Left cardiac atrium (tissue), 4 donors: ENCODE measurements at regions not wholly inside any gene's neighbourhood (a gene's known extent, or its start where the extent isn't known, plus 50 kb on each side); places are given as distances from the start of the nearest gene placed in this dataset.

Experiments used
- ATAC-seq, 2 donors: fragments of 200-7000 bp; cut with Tn5 transposase; one replicate each; pipeline ENCODE4 v1.9.1; 2020; ENCODE audit warnings: mild to moderate bottlenecking in 2 of 2, moderate library complexity in 2 of 2
- DNase-seq: peaks from one replicate; pipeline ENCODE4 v3.0.0-alpha.2; 2020
- intact Hi-C, 2 donors: fragments of 100-400 bp; cut with DNase I; formaldehyde crosslinking; loops; one replicate each; pipeline versions ENCODE4 v1.14.1 to v1.15.1; 2022 to 2023
- donor health status: DM: no; HTN: yes; CAD: no.
- donor health status: DM: no; HTN: yes; CAD: no; lungs with severe emphysema.
- donor health status: DM: yes; HTN: yes; CAD: no.
- donor health status: Dilated cardiomyopathy.

DNA sequence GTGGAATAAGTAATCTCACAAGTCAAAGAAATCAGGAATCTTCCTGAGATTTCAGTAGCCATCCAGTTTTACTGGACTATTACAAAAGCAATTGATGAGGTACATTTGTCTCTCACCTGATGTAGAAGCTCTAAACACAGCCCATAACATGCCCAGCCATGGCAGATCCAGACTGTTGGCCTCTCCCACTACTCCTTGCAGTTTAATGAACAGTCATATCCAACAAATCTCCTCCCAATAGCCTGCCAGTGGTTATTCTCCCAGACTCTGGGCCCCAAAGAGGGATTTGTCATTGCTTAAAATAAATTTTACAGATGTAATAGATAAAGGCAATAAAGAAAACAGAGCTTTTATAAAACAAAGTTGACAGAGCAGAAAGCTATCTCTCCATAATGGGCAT lies 80.8 kb downstream of the ZNF608 start:
- ATAC-seq, result no peak
- intact Hi-C loops, result no loop called here

DNA sequence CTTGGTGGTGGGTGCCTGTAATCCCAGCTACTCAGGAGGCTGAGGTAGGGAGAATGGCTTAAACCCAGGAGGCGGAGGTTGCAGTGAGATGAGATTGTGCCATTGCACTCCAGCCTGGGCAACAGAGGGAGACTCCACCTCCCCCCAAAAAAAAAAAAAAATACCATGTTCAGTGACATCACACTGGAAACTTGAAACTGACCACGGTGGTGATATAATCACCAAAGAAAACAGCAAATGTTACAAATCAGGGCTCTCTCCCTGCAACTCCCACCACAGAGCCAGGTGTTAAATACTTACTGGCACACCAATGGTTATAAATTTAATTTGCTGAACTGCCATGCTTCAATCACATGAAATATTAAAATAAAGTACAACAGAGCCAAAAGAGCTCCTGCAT lies 81.4 kb downstream of the ZNF608 start:
- DNase-seq (no peak), ATAC-seq (no peak)
- intact Hi-C loops, result no loop called here

More for the DNA sequence above, 80.8 kb downstream of the ZNF608 start:
- DNase-seq, result no peak

DNA sequence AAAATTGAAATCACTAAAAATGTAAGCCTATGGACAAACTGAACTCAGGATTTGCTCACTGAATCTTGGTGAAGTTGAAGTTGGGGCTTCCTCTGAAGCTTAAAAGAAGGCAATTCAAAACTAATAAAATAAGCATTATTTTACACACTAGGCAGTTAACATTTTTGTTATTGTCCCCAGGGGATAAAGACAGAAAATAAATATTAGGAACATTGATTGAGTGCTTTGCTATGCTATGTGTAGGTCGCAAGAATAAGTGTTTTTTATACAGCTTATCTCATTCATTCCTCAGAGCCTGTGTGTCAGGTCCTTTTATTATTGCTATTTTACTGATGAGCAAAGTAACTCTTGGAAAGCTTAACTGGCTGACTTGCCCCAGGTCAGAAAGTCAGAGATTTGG lies 82.2 kb downstream of the ZNF608 start:
- DNase-seq (no peak), ATAC-seq (no peak)
- intact Hi-C loops, result no loop called here

DNA sequence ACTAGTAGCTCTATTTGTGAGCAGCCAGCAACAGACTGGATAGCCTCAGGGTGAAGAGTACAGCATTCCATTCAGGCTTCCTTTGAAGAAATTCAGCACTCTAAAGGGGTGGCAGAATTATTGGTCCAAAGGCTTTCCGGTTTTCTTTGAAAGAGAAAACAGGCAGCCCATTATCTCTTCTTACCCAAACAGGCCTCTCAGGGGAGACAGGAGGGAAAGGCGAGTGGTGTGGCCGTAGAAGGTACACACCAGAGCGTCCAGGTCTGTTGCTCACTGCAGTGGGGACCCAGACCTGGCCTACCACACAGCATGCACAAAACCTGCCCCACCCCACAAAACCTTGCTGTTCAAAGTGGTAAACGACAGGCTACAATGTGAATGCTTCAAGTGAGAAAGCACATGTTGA lies 83.3 kb downstream of the ZNF608 start:
- intact Hi-C loops, result no loop called here
- DNase-seq (no peak), ATAC-seq (no peak)

DNA sequence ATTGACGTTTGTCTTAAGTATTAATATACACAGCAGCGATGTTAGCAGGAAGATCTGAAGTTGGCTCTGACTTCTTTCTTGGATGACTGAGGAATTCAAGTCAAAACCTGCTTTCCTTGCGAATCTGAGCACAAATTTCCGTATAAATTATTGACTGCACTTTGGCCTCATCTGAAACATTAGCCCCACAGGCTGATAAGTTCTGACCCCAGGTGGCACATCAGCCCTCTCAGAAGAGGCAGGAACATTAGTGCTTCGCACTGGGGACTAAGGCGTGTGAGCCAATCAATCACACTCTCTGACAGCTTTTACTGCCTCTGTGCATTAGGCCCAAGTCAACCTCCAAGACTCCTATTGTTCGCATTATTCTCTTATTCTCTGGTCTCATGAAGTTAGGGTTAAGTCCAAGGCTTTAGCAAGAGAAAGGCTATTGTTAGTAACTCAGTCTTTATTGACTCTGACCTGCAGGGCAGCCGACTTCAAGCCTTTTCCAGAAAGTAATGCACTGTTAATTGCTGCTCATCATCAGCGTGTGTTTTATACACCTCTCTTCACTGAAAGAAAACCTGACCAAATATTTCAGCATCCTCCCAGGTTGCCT lies 84.2 kb downstream of the ZNF608 start:
- DNase-seq, result no peak
- ATAC-seq, result no peak
- intact Hi-C loops, result no loop called here

DNA sequence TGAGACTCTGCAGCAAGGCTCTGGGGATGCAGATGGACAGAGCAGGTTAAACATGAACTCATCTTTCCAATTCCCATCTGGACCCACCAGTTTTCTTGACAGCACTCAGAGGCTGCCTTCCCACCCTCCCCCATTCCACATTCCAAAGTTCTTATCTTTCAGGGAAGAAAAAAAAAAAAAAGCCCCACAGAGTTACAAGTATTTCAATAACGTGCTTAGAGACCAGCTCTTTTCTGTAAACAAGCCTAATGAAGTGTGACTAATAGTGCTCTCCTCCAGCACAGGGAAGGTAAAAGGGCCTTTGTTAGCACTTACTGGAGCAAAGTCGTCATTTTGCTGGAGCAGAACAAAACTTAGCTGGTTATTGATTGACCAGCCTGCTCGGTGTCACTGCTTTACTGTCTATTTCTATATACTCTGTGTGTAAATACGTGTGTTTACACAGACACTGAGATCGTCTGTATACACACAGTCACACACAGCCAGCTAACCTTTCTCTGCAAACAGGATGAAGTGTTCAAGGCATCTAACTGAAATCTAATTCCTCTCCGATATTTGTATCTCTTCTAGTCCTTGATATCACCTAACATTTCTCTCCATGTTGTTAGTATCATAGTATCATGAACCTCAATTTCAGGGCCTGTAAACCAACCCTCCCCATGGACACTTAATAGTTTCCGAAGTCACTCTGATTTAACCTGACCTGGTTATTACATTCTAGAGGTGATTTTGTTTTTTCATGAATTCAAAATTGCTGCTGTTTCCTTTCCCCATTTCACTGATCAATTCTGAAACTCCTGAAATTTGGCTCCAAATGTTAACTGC lies 84.9 kb downstream of the ZNF608 start:
- ATAC-seq (peak; percentile 27 to 85), DNase-seq (no peak)
- intact Hi-C loops, result no loop called here

DNA sequence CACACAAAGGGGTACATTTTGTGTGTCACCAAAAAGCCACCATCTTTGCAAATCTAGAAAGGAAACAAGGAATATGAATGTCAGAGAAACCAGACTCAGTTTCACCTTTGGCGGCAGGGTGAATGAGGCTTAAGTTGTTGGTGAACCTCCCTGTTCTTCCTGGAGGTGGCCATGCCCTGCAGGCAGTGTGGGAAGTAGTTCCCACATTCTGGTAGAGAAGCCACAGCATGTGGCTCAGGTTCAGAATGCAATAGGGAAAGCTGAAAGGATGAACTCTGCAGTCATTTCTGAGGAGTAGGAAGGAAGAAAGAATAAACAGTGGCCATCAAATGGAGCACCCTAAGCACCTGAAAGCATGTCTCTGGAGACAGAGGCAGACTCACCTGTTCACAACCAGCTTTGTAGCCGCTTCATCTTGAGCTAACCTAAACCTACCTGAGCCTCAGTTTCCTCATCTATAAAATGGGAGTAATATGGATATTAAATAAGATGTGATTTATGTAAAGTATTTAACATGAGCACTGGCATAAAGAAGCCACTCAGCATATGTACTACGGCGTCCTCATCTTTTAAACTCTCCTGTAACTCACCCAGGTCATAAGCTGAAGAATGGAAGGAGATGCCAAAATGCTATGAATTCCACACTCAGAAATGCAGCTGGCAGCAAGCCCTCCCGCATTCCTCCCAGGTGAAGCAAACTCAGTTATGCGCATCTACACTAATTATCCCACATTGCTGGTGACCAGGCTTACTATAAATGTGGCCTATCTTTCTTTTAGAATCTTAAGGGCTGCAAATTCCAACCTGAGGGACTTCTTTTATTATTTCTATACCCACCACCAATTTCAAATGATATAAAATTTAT lies 86.0 kb downstream of the ZNF608 start:
- ATAC-seq (peak in 1 of 2 donors; percentile 29), DNase-seq (no peak)
- intact Hi-C loops, result no loop called here

DNA sequence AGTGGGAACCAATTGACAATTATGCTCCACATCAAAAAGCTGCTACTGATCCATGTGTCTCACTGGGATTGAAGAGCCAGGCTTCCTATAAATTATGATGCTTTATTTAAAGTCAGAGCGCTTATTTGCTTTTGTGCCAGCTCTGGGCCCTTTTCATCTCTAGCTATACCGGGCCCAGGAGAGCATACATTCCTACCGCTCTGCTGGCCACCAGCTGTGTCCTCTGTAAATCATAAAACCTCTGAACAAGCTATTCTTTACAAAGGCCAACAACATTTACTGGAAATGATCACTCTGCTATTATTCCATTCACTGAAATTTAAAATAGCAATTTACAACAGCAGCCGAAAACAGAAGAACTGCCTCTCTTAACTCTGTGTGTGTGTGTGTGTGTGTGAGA lies 86.6 kb downstream of the ZNF608 start:
- no peak for DNase-seq
- ATAC-seq, result no peak
- intact Hi-C loops, result loop anchor here (5.0 to 10.0 kb wide), 2 partner anchors 88 to 245 kb away; partner anchors contain the start of gene ZNF608 (in 1 of the 2)

GRCh38 chr5:124658867-124659557 lies 87.4 kb downstream of the ZNF608 start:
- ATAC-seq (no peak), DNase-seq (no peak)
- intact Hi-C loops, result loop anchor here (5.0 to 10.0 kb wide), 2 partner anchors 88 to 246 kb away; partner anchors contain the start of gene ZNF608 (in 1 of the 2)

DNA sequence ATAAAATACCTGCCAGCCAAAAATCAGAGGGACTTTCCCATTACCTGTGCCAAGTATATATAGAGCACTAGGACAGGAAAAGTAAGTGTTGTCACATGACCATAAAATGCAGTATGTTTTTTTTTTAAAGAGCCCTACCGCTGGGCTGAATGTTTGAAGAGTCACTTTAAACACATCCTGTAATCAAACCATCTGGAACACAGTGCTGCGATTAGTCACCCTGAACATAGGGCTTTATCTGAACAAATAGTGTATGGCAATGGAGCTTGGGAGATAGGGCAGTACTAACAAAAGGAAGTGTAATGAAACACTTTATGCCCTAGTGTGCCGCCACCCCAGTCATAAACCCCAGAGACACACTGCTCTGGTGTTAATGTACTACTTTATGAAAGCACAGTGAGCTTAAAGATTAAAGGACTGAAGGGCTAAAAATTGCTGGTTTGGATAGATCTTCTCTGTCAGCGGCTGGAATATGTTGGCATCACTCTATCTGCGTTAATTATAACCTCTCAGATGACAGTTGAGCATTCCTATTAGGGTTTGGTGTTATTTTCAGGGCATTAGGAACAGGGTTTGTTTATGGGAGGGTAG lies 90.4 kb downstream of the ZNF608 start:
- ATAC-seq, result peak; percentile 19 to 66
- intact Hi-C loops, result loop anchor here (5.0 to 10.0 kb wide), 2 partner anchors 91 to 249 kb away; partner anchors contain the start of gene ZNF608 (in 1 of the 2)

DNA sequence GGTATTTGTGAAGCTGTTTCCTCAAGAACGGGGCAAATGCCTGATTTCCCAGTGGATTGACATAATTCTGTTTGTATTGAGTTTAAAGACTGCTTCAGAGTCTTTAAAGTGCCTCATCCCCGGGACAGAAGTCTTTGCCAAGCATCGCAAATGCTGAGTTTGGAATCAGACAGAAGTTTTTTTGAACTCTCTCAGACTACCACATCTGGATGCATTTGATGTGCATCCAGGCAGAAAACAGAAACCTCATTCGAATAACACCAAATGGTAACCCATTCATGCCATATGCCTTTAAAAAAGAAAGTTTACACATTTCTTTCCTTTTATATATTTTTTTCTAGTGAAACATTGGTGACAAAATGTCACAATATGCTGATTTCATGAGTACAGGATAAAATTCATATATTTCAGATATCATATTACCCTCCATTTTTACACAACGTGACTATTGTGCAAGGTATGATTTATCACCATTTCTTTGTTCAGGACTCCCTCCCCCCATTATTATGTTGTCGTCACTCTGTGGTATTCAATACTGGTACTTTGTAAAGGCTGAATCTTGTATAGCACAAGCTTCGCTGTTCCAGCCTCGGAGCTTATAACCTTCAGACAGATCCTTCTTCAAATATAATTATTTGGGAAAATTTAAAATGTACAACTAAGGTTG lies 91.1 kb downstream of the ZNF608 start:
- intact Hi-C loops, result loop anchor here (5.0 to 10.0 kb wide), 2 partner anchors 92 to 249 kb away; partner anchors contain the start of gene ZNF608 (in 1 of the 2)
- ATAC-seq, result no peak
- DNase-seq, result no peak

More for the DNA sequence above, 90.4 kb downstream of the ZNF608 start:
- DNase-seq, result no peak

DNA sequence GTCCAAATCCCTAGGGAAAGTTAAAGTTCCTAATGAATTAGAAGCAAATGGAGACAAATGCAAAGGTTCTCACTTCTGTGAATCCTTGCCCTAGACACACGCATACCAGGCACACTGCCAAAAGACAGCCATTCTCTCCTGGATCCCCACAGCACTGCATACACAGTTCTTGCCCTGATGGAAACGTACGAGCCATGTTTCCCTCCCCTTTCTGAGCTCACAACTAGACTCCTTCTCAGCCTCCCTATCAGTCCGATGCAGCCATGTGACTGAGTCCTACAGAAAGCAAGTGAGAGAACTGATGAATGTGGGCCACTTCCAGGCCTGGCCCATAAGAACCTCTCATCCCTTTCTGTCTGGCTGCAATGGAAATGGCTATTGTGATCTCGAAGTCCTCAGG lies 92.0 kb downstream of the ZNF608 start:
- no peak for DNase-seq

DNA sequence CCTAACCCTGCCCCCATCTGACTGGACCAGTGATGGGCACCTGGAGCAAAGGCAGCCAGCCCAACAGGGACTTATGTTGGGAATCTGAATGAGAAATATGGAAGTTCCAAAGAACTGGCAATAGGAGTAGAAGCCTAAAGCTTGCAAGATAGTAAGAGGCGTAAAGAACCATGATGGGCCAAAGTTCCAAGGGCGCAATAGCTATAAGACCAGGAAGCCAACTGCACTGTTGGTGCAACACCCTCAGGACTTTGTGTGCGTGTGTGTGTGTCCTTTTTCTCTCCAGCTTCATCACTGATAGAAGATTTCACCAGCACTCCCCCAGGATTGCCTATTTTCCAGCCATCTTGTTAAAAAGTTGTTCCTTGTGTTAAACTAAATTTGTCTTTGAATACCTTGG lies 92.8 kb downstream of the ZNF608 start:
- ATAC-seq, result no peak
- intact Hi-C loops, result loop anchor here in 1 of 2 donors (10.0 kb wide), 1 partner anchor 251 kb away; no protein-coding TSS in a partner anchor
- no peak for DNase-seq

More for the DNA sequence above, 92.0 kb downstream of the ZNF608 start:
- intact Hi-C loops, result loop anchor here in 1 of 2 donors (10.0 kb wide), 1 partner anchor 250 kb away; no protein-coding TSS in a partner anchor
- ATAC-seq, result no peak

DNA sequence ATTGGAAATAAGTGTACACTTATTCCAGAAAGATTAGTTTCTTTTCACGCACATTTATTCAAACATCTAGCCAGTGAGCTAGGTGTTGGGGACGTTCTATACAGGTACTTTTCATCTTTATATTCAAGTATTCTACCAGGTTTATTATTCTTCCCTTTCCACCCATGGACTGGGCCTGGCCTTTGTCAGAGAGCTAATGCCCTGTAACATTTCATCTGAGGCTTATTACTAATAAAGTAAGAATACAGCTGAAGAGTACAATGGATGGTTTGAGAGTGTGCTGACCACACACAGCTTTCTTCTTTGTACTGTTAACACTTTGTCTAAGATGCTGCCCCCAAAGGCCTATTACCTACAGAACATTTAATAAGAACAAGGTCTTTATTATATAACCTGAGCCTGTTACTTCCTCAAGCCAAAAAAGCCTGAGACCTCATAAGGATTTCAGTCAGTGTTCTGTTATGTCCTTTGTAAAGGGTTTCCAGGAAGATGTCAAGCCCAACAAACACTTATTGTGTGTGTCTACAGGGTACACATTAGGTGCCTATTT lies 93.5 kb downstream of the ZNF608 start:
- DNase-seq (no peak), ATAC-seq (no peak)
- intact Hi-C loops, result loop anchor here in 1 of 2 donors (10.0 kb wide), 1 partner anchor 252 kb away; no protein-coding TSS in a partner anchor

DNA sequence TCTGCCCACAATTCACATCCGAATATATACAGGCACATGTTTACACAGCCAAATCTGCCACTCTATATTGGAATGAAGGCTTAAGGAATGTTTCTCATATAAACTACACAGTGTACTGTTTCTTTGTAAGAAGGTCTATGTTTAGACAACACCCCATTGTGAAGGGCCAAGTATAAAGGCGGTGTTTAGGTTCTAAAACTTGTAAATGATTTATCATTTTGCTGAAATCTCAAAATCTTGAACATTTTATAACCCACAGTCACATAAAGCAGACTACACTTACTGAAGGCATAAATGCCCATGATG lies 94.0 kb downstream of the ZNF608 start:
- ATAC-seq (no peak), DNase-seq (no peak)
- intact Hi-C loops, result loop anchor here in 1 of 2 donors (10.0 kb wide), 1 partner anchor 252 kb away; no protein-coding TSS in a partner anchor

DNA sequence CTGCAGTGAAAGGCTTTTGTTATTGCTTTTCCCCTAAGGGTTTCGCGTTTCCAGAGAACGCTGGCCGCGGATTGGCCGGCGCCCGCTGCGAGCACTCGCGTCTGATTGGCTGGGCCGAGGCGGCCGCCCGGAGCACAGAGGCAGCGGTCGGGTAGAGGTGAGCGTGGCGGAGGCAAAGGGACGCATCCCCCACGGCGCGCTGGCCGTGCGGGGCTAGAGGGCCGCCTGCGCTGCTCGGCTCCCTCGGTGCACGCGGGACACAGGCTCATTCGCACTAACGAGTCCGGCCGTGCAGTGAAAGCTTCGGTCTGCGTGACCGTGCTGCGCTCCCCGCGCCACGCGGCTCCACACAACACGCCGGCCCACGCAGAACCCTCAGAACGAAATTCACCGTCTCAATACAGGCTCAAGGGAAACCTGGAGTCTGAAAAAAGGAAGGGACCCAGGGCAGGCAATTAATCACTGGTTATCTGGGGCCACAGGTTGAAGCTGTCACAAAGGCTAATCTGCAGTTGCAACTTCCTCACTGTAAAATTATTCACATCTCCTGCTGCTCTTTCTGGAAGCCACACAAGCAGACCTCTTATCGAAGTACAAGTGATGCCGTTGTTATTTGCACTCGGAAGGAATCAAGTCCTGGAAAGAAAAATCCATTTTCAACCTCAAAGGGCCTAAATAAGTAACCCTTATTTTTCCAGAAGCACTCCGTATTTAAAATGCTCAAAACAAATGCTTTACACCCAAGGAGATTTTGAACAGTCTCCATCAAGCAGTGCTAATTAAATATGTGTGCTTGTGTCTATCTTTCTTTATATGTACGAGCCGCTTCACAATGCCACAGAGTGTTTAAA lies 94.6 kb downstream of the ZNF608 start:
- intact Hi-C loops, result loop anchor here in 1 of 2 donors (2.0 to 10.0 kb wide), 2 partner anchors 95 to 253 kb away; partner anchors contain the start of gene ZNF608
- DNase-seq, result peak; percentile 87
- ATAC-seq, result peak; percentile 90
